Natural killer cell treated with Interleukin-12 subunit alpha and Interleukin-12 subunit beta and Interleukin-15 and Interleukin-18, amount 100 ng/mL, for 72 hours (primary cell): ENCODE measurements at regions not wholly inside any gene's neighbourhood (a gene's known extent, or its start where the extent isn't known, plus 50 kb on each side); places are given as distances from the start of the nearest gene placed in this dataset.

Experiments used
- ATAC-seq, 2 donors: fragments of 150-1000 bp; cut with Tn5 transposase in 1 of 2; sonication (Bioruptor Pico), chemical (Tn5 transposase) in 1 of 2; 2 replicates each; pipeline ENCODE4 v1.10.0; 2021
- DNase-seq: peaks from one replicate; pipeline ENCODE4 v3.0.0; 2022; ENCODE audit warnings: low spot score
- H3K27ac Mint-ChIP-seq, 2 donors: 1 replicate in 1 of 2; 2 replicates in 1 of 2; pipeline ENCODE4 v1.8.0; 2022; ENCODE audit warnings: mixed read lengths in 2 of 2, mild to moderate bottlenecking in 1 of 2, moderate library complexity in 1 of 2
- H3K27me3 Mint-ChIP-seq, 2 donors: 1 replicate in 1 of 2; 2 replicates in 1 of 2; pipeline ENCODE4 v1.8.0; 2022; ENCODE audit warnings: mixed read lengths in 2 of 2
- H3K36me3 Mint-ChIP-seq: one replicate; pipeline ENCODE4 v1.8.0; 2022; ENCODE audit warnings: mixed read lengths
- H3K4me1 Mint-ChIP-seq, 2 donors: 1 replicate in 1 of 2; 2 replicates in 1 of 2; pipeline ENCODE4 v1.8.0; 2022; ENCODE audit warnings: low read depth in 2 of 2, mixed read lengths in 2 of 2, mild to moderate bottlenecking in 1 of 2
- H3K4me3 Mint-ChIP-seq: one replicate; pipeline ENCODE4 v1.8.0; 2022; ENCODE audit warnings: mixed read lengths
- H3K9me3 Mint-ChIP-seq: 2 replicates; pipeline ENCODE4 v1.8.0; 2022; ENCODE audit warnings: mixed read lengths

GRCh38 chr6:163730246-163731210, 316.0 kb downstream of the QKI start:
- no peaks in the 10 kb centered on the region for H3K27me3 Mint-ChIP-seq
- ATAC-seq (no peak), DNase-seq (no peak)
- H3K27ac Mint-ChIP-seq: no peak overlapping the region
- no peaks in the 10 kb centered on the region for H3K9me3 Mint-ChIP-seq
- no peak overlapping the region for H3K4me3 Mint-ChIP-seq
- H3K36me3 Mint-ChIP-seq: no peaks in the 10 kb centered on the region
- peaks cover 0 to 20% of the 10 kb centered on the region in 2 donors for H3K4me1 Mint-ChIP-seq

- no peak for DNase-seq
- H3K4me3 Mint-ChIP-seq: no peak overlapping the region
- H3K36me3 Mint-ChIP-seq: no peaks in the 10 kb centered on the region
- H3K4me1 Mint-ChIP-seq: peaks cover 0 to 24% of the 10 kb centered on the region in 2 donors
- H3K27ac Mint-ChIP-seq: no peak overlapping the region
- H3K27me3 Mint-ChIP-seq: no peaks in the 10 kb centered on the region
- H3K9me3 Mint-ChIP-seq: no peaks in the 10 kb centered on the region
- ATAC-seq: no peak
Observed at GRCh38 chr6:163729127-163729872, 314.8 kb downstream of the QKI start.

- ATAC-seq: no peak
- Mint-ChIP-seq H3K27me3 (no peaks in the 10 kb centered on the region), H3K4me1 (peaks cover 0 to 24% of the 10 kb centered on the region in 2 donors), H3K4me3 (no peak overlapping the region), H3K9me3 (no peaks in the 10 kb centered on the region), H3K36me3 (no peaks in the 10 kb centered on the region), H3K27ac (no peak overlapping the region)
- DNase-seq: no peak
Observed at GRCh38 chr6:163728442-163729126, 314.1 kb downstream of the QKI start.

- no peak for ATAC-seq
- Mint-ChIP-seq H3K4me1 (peaks cover 2 to 33% of the 10 kb centered on the region in 2 donors), H3K9me3 (no peaks in the 10 kb centered on the region)
Observed at GRCh38 chr6:163726037-163726695, 311.6 kb downstream of the QKI start.

GRCh38 chr6:163725008-163725941, 310.8 kb downstream of the QKI start:
- no peaks in the 10 kb centered on the region for H3K27me3 Mint-ChIP-seq
- no peak overlapping the region for H3K4me3 Mint-ChIP-seq
- H3K27ac Mint-ChIP-seq: peak overlapping the region in 1 of 2 donors; percentile 28
- H3K9me3 Mint-ChIP-seq: no peaks in the 10 kb centered on the region
- DNase-seq (no peak), ATAC-seq (no peak)
- H3K4me1 Mint-ChIP-seq: peaks cover 5 to 34% of the 10 kb centered on the region in 2 donors
- H3K36me3 Mint-ChIP-seq: no peaks in the 10 kb centered on the region

More at GRCh38 chr6:163726037-163726695, 311.6 kb downstream of the QKI start:
- DNase-seq: no peak
- Mint-ChIP-seq H3K4me3 (no peak overlapping the region), H3K27me3 (no peaks in the 10 kb centered on the region), H3K27ac (no peak overlapping the region), H3K36me3 (no peaks in the 10 kb centered on the region)

- Mint-ChIP-seq H3K36me3 (no peaks in the 10 kb centered on the region), H3K27me3 (no peaks in the 10 kb centered on the region), H3K4me3 (no peak overlapping the region), H3K27ac (no peak overlapping the region), H3K9me3 (no peaks in the 10 kb centered on the region), H3K4me1 (peaks cover 5 to 32% of the 10 kb centered on the region in 2 donors)
- ATAC-seq (no peak), DNase-seq (no peak)
Observed at GRCh38 chr6:163724196-163724595, 309.7 kb downstream of the QKI start.

GRCh38 chr6:163723759-163724158, 309.2 kb downstream of the QKI start:
- H3K4me3 Mint-ChIP-seq: no peak overlapping the region
- peaks cover 5 to 30% of the 10 kb centered on the region in 2 donors for H3K4me1 Mint-ChIP-seq
- no peaks in the 10 kb centered on the region for H3K27me3 Mint-ChIP-seq
- DNase-seq (no peak), ATAC-seq (no peak)
- no peak overlapping the region for H3K27ac Mint-ChIP-seq
- no peaks in the 10 kb centered on the region for H3K9me3 Mint-ChIP-seq
- H3K36me3 Mint-ChIP-seq: no peaks in the 10 kb centered on the region

- H3K4me3 Mint-ChIP-seq: no peak overlapping the region
- H3K4me1 Mint-ChIP-seq: peaks cover 7 to 26% of the 10 kb centered on the region in 2 donors
Observed at GRCh38 chr6:163721922-163722692, 307.6 kb downstream of the QKI start.

GRCh38 chr6:163721435-163721834, 306.9 kb downstream of the QKI start:
- Mint-ChIP-seq H3K4me1 (peaks cover 10 to 27% of the 10 kb centered on the region in 2 donors), H3K9me3 (no peaks in the 10 kb centered on the region), H3K27ac (no peak overlapping the region), H3K36me3 (no peaks in the 10 kb centered on the region), H3K4me3 (no peak overlapping the region), H3K27me3 (peaks cover 3 to 5% of the 10 kb centered on the region in 2 donors)
- ATAC-seq (no peak), DNase-seq (no peak)

More at GRCh38 chr6:163721922-163722692, 307.6 kb downstream of the QKI start:
- H3K36me3 Mint-ChIP-seq: no peaks in the 10 kb centered on the region
- no peak for DNase-seq
- ATAC-seq: no peak
- no peaks in the 10 kb centered on the region for H3K9me3 Mint-ChIP-seq
- peaks cover 3 to 5% of the 10 kb centered on the region in 2 donors for H3K27me3 Mint-ChIP-seq
- no peak overlapping the region for H3K27ac Mint-ChIP-seq

- Mint-ChIP-seq H3K9me3 (no peaks in the 10 kb centered on the region), H3K36me3 (no peaks in the 10 kb centered on the region), H3K27ac (no peak overlapping the region), H3K4me1 (peaks cover 10 to 27% of the 10 kb centered on the region in 2 donors), H3K4me3 (no peak overlapping the region), H3K27me3 (peaks cover 3 to 5% of the 10 kb centered on the region in 2 donors)
- no peak for DNase-seq
- no peak for ATAC-seq
Observed at GRCh38 chr6:163720460-163721235, 306.1 kb downstream of the QKI start.

GRCh38 chr6:163720005-163720404, 305.5 kb downstream of the QKI start:
- Mint-ChIP-seq H3K4me3 (no peak overlapping the region), H3K36me3 (no peaks in the 10 kb centered on the region), H3K27me3 (peaks cover 3 to 5% of the 10 kb centered on the region in 2 donors), H3K27ac (no peak overlapping the region), H3K9me3 (no peaks in the 10 kb centered on the region), H3K4me1 (peaks cover 10 to 23% of the 10 kb centered on the region in 2 donors)
- no peak for DNase-seq
- no peak for ATAC-seq
